ENCODE measurements at regions not wholly inside any gene's neighbourhood (a gene's known extent, or its start where the extent isn't known, plus 50 kb on each side); places are given as distances from the start of the nearest gene placed in this dataset.

DNA sequence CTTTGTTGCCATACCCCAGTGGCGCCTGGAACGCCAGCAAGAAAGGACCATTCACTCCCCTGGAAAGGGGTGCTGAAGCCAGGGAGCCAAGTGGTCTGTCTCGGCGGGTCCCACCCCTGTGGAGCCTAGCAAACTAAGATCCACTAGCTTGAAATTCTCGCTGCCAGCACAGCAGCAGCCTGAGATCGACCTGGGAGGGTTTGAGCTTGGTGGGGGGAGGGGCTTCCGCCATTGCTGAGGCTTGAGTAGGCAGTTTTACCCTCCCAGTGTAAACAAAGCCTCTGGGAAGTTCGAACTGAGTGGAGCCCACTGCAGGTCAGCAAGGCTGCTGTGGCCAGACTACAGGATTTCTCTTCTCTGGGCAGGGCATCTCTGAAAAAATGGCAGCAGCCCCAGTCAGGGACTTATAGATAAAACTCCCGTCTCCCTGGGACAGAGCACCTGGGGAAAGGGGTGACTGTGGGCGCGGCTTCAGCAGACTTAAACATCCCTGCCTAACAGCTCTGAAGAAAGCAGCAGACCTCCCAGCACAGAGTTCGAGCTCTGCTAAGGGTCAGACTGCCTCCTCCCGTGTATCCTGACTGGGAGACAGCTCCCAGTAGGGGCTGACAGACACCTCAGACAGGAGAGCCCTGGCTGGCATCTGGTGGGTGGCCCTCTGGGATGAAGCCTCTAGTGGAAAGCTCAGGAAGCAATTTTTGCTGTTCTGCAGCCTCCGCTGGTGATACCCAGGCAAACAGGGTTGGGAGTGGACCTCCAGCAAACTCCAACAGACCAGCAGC lies 281.1 kb upstream of the SP4 start:
- no peaks in the 10 kb centered on the region; the same call in 1 of the 2 replicates for H3K27me3 ChIP-seq (ENCODE audit: control insufficient read depth, insufficient read depth, low read length)
- no peak overlapping the region for H3K4me3 ChIP-seq (ENCODE audit: insufficient read depth, low read depth, low read length)
- no peaks in the 10 kb centered on the region for H3K36me3 ChIP-seq (replicated peaks; ENCODE audit: control insufficient read depth, insufficient read depth, low read length)
- DNase-seq, result peak; percentile 9

DNA sequence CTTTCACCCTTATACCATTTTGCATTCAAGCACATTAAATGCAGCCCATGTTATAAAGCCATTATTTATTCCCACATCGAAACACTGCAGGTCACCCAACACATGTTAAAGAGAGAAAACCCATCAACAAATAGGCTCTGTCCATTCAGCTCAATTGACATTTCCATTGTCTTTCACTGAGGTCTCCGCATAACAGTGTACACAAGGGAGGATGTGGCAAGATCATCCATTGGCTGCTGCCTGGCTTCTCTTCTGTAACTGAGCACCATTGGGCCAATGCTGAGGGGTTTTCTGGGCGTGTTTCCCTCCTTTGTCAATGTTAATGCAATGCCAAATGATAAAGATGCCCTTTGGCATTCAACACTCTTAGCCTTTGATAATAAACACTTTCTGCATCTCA lies 278.1 kb upstream of the SP4 start:
- Histone ChIP-seq H3K36me3 (replicated peaks; ENCODE audit: control insufficient read depth, insufficient read depth, low read length) (no peaks in the 10 kb centered on the region), H3K4me3 (ENCODE audit: insufficient read depth, low read depth, low read length) (no peak overlapping the region), H3K27me3 (ENCODE audit: control insufficient read depth, insufficient read depth, low read length) (no peaks in the 10 kb centered on the region)
- no peak for DNase-seq

DNA sequence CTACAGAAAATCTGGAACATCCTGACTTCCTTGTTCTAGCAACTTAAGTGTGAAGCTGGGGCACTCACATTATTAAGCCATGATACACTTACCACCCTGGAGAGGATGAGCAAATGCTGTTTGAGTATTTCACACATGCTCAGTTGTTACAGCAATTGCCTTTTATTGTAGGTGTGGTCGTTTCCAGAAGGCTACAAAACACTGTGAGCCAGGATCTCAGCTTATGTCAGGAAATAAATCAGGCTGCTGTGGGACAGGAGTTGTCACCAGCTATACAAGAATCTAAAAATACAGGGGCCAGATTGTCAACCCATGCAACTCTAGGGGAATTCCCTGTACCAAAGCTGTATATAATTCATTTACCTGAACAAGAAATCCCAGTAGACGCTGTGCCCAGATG lies 273.3 kb upstream of the SP4 start:
- Histone ChIP-seq H3K4me3 (ENCODE audit: insufficient read depth, low read depth, low read length) (no peak overlapping the region), H3K27me3 (ENCODE audit: control insufficient read depth, insufficient read depth, low read length) (no peaks in the 10 kb centered on the region), H3K36me3 (replicated peaks; ENCODE audit: control insufficient read depth, insufficient read depth, low read length) (no peaks in the 10 kb centered on the region)
- DNase-seq, result no peak

DNA sequence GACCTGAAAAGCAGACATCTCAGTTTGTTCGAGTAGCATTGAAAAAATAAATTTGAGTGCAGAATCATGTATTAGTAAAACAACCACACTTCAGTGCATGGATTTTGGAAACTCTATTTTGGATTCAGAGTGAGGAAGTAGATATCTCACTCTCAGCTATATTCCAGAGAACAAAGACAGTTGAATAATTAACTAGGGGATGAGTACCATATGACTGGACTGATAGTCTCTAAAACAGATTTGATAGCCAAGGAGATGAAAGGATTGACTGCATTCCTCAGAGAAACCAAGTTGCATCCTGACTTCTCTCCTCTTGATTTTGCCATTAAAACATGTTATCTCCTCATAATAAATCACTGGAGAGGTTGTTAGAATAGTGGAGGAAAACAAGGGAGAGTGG lies 268.4 kb upstream of the SP4 start:
- no peaks in the 10 kb centered on the region for H3K27me3 ChIP-seq (ENCODE audit: control insufficient read depth, insufficient read depth, low read length)
- no peak for DNase-seq
- no peak overlapping the region for H3K4me3 ChIP-seq (ENCODE audit: insufficient read depth, low read depth, low read length)
- H3K36me3 ChIP-seq (replicated peaks; ENCODE audit: control insufficient read depth, insufficient read depth, low read length), result no peaks in the 10 kb centered on the region

DNA sequence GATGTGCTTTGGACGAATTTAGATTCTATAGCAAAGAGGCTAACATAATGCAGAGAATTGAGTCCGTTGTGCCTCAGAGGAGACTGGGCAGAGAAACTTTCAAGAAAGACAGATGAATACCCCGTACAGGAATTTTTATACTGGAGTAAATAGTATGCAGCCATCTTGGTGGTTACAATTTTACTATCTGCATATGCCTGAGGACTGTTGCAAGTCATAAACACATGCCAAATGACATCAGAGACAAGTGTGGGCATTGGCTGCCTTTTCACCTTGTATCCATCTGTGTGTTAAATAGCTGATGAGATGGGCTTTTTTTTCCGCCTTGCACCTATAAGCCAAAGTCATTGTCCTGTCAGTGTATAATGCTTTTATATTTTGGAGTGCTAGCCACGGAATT lies 267.5 kb upstream of the SP4 start:
- Histone ChIP-seq H3K36me3 (replicated peaks; ENCODE audit: control insufficient read depth, insufficient read depth, low read length) (no peaks in the 10 kb centered on the region), H3K27me3 (ENCODE audit: control insufficient read depth, insufficient read depth, low read length) (no peaks in the 10 kb centered on the region), H3K4me3 (ENCODE audit: insufficient read depth, low read depth, low read length) (no peak overlapping the region)
- DNase-seq, result no peak

DNA sequence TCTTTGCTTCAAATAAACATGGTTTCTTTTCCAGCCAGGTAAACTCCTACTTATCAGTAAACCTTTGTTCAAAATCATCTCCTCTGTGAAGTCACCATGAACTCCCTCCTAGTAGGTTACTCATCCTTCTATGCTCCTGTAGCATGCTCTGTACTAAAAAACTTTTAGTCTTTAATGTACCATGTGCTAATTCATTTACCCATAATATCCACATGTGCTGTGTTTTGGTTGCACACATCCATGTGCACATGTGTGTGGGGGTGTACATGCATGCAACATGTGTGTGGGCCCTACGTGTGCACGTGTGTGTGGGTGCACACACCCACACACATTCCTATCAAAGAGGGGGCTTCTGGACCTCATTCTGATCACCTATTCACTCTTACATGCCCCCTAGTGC lies 259.9 kb upstream of the SP4 start:
- Histone ChIP-seq H3K4me3 (ENCODE audit: insufficient read depth, low read depth, low read length) (no peak overlapping the region), H3K36me3 (replicated peaks; ENCODE audit: control insufficient read depth, insufficient read depth, low read length) (no peaks in the 10 kb centered on the region), H3K27me3 (ENCODE audit: control insufficient read depth, insufficient read depth, low read length) (peaks cover 2% of the 10 kb centered on the region; the same call in 1 of the 2 replicates)
- no peak for DNase-seq

DNA sequence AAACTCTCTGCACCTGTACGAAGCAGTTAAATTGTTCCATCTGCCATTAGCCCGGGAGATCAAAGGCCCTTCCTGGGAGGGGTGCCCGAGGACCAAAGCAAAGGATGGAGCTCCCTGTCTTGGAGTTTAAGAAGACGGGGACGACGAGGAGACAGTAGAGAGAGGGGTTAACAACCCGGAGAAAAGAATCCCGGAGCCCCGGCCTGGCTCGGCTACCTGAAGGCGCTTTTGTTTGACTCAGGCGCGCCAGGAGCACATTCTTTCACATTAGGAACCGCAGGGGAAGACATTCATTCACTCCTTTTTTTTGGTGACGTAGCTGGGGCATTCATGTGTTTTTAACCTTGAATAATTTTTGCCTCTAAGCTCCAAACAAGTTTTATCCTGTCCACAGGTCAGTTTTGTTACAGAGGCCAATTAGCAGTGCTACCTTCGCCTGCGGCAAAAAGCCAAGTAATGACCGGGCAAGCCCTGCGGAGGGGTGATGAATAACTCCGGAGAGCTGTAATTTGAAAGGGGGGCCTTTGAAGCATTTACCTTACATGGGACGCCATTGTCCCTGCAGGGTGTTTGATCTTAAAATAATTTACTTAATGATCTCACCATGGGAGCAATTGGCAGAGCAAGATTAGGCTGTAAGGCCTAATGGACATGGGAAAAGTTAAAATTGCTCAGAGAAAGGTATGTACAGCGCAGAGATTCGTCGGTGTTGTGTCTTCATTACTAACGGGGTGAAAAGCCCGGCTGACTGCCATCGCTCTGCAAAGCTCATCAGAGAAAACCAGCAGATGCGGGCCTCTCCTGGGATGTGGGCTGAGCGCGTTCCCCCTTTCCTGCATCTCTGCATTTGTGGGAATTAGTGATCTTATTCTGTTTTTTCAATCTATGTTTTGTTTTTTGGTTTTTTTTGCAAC lies 258.0 kb upstream of the SP4 start:
- peak; percentile 71 for DNase-seq
- Histone ChIP-seq H3K27me3 (ENCODE audit: control insufficient read depth, insufficient read depth, low read length) (peaks cover 2% of the 10 kb centered on the region; the same call in 1 of the 2 replicates), H3K36me3 (replicated peaks; ENCODE audit: control insufficient read depth, insufficient read depth, low read length) (no peaks in the 10 kb centered on the region), H3K4me3 (ENCODE audit: insufficient read depth, low read depth, low read length) (peak overlapping the region; percentile 31)

DNA sequence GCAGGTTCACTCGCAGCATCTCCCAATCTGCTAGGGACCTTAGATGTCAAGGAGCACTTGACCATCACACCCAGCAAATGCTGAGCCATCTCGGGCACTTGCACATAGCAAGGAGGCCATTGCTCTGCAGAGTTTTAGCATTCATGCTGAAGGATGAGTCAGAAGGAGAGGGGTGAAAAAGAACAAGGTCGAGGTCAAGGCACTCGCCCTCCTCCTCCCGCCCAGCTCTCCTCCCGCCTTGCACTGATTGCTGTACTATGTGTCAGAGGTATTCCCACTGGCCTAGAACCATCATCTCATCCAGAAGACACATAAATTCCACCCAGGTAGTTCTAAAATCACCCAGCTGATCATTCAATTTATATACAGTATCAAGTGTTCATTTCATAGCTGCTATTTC lies 255.1 kb upstream of the SP4 start:
- H3K4me3 ChIP-seq (ENCODE audit: insufficient read depth, low read depth, low read length), result no peak overlapping the region
- H3K36me3 ChIP-seq (replicated peaks; ENCODE audit: control insufficient read depth, insufficient read depth, low read length), result no peaks in the 10 kb centered on the region
- H3K27me3 ChIP-seq (ENCODE audit: control insufficient read depth, insufficient read depth, low read length), result peaks cover 2% of the 10 kb centered on the region; the same call in 1 of the 2 replicates
- DNase-seq, result no peak

DNA sequence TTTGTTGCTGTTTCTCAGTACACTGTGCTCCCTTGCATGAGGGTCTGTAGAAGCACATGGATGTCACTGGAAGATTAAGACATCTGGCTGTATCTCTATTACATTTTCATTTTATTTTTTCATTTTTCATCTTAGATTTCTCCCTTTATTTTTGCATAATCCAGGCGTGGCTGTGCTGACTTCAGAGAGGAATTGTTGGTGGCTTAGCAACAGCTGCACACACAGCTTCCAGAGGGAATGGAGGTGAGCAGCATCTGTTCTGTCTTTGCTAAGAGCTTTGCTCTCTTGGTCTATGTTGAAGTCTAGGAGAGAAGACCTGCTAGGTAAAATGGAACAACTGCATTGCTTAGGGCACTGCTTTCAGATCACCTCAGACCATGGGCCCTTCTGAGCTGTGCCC lies 254.4 kb upstream of the SP4 start:
- no peak for DNase-seq
- no peak overlapping the region for H3K4me3 ChIP-seq (ENCODE audit: insufficient read depth, low read depth, low read length)
- peaks cover 2% of the 10 kb centered on the region; the same call in 1 of the 2 replicates for H3K27me3 ChIP-seq (ENCODE audit: control insufficient read depth, insufficient read depth, low read length)
- no peaks in the 10 kb centered on the region for H3K36me3 ChIP-seq (replicated peaks; ENCODE audit: control insufficient read depth, insufficient read depth, low read length)

DNA sequence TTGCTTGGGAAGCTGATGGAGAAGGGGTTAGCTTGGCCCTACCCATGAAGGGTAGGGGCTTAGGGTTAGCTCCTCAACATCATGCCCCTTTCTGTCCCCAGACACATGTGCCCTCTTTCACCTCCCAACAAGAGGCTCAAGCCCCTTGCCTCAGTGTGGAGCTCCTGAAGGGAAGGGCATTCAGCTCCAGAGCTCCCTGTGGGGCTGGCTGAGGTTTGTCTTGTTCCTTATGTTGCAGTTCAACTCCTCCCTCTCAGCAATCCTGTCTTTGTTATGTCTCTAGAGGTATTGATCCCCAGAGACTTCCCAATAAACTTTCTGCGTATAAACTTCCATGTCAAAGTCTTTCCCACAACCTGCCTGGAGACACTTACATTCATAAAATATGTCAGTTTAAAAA lies 252.2 kb upstream of the SP4 start:
- H3K4me3 ChIP-seq (ENCODE audit: insufficient read depth, low read depth, low read length), result no peak overlapping the region
- H3K27me3 ChIP-seq (ENCODE audit: control insufficient read depth, insufficient read depth, low read length), result 0 out of 2 replicates have a peak, but pooled peaks cover 2% of the 10 kb centered on the region
- no peaks in the 10 kb centered on the region for H3K36me3 ChIP-seq (replicated peaks; ENCODE audit: control insufficient read depth, insufficient read depth, low read length)
- no peak for DNase-seq

DNA sequence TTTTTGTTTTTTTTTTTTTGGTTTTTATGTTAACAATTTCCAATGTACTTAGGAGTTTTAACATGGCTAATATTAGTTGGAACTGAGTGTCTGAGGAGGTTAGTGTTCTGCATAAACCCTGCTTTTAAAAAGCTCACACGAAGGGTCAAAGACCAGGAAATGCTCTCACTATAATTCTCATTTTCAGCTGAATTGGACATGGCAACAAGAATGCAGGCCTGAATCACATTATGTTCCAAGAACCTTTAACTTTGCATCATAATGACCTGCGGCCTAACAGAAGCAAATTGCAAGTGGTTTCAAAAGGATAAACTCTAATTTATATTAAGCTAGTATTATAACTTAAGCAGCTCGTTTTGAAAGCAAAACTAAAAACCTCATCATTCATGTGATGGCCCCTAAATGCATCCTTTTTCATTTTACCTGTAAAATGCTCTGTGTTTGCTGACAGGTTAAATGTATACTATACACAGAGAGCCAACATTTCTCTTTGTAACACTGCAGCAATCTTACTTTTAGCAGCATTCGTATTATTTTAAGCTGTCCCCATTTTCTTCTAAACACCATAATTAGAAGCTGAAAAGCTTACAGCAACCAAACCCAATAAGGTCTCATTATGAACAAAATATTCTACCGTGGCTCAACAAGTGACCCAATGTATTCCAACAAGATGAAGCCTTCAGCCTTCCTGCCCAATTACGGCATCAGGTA lies 242.8 kb upstream of the SP4 start:
- Histone ChIP-seq H3K4me3 (ENCODE audit: insufficient read depth, low read depth, low read length) (no peak overlapping the region), H3K36me3 (replicated peaks; ENCODE audit: control insufficient read depth, insufficient read depth, low read length) (no peaks in the 10 kb centered on the region), H3K27me3 (ENCODE audit: control insufficient read depth, insufficient read depth, low read length) (no peaks in the 10 kb centered on the region)
- no peak for DNase-seq

DNA sequence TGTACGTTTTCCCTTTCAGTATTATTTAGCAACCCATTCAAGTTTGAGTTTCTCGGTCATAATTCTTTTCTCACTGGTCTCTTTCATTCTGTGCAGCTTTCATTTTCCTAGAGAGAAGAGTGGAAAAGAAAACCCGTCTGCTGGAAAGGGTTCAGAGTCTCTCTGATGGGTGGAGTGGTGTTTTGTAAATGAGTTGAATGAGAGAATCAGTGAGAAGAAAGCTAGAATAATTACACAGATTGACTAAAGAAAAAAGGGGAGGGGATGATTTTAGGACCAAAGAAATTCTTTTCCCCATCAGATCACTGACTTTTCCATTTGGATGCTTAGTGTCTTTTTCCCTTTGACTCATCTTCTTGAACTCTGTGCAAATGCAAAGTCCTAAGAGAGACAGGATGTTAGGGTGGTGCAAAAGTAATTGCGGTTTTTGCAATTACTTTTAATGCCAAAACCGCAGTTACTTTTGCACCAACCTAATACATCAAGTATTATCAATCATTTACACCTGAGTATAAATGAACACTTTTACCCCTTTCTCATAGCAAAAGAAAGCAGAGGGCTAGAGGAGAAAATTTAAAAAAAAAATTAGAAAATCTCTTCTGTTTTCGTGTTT lies 242.1 kb upstream of the SP4 start:
- DNase-seq, result no peak

DNA sequence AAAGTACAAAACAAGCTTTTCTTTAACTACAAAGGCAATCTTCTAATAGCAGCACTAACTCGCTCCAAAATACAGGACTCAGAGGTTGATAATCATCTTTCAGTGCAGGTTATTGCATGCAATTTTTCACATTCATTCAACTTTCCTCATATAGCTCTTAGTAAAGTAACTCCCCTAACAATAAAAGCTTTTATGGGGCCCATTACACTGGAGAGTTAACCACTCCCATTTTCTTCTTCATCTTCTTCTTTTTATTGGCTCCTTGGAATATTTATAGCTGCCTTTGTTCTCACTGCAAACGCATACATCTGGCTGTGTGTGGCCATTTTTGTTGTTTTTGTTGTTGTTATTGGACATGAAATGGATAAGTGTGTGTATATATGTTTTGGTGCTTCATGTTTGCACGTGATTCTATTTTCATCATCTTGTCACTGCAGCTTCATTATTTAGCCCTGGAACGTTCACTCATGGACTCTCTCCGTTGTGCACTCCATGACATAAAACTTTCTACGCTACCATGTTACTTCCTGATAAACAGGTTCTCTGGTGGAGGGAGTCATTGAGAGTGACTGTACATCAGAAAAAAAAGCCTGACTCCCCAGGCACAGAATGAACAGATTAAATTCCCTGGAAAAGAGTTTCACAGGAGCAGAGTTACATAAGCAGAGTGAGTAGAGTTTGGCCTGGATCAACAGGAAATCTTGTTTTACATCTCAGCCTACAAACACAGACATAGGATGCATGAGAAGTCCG lies 236.4 kb upstream of the SP4 start:
- DNase-seq, result no peak
- Histone ChIP-seq H3K36me3 (replicated peaks; ENCODE audit: control insufficient read depth, insufficient read depth, low read length) (no peaks in the 10 kb centered on the region), H3K27me3 (ENCODE audit: control insufficient read depth, insufficient read depth, low read length) (no peaks in the 10 kb centered on the region), H3K4me3 (ENCODE audit: insufficient read depth, low read depth, low read length) (no peak overlapping the region)

More for the DNA sequence above, 242.1 kb upstream of the SP4 start:
- no peaks in the 10 kb centered on the region for H3K36me3 ChIP-seq (replicated peaks; ENCODE audit: control insufficient read depth, insufficient read depth, low read length)
- no peaks in the 10 kb centered on the region for H3K27me3 ChIP-seq (ENCODE audit: control insufficient read depth, insufficient read depth, low read length)
- H3K4me3 ChIP-seq (ENCODE audit: insufficient read depth, low read depth, low read length), result no peak overlapping the region

DNA sequence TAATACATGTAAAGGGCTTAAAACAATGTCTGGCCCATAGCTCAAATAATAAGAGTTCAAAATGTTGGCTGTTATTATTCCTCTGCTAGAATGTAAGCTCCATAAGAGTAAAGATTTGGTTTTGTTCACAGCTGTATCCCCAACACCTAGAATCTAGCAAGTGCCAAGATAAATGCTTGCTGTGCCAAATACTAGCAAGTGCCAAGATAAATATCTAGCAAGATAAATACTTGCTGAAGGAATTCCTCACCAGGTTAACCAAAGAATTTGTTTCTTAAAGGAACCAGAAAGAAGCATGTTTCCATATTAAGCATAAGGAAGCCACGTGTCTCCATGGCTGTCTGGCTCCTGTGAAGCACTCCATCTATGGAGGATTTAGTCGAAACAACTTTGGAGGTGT lies 235.2 kb upstream of the SP4 start:
- no peak for DNase-seq
- no peaks in the 10 kb centered on the region for H3K27me3 ChIP-seq (ENCODE audit: control insufficient read depth, insufficient read depth, low read length)
- no peak overlapping the region for H3K4me3 ChIP-seq (ENCODE audit: insufficient read depth, low read depth, low read length)
- no peaks in the 10 kb centered on the region for H3K36me3 ChIP-seq (replicated peaks; ENCODE audit: control insufficient read depth, insufficient read depth, low read length)
